HG02759 (cell line): ENCODE measurements at regions not wholly inside any gene's neighbourhood (a gene's known extent, or its start where the extent isn't known, plus 50 kb on each side); places are given as distances from the start of the nearest gene placed in this dataset.
"Not testable (repeated sequence)": the region's sequence is repeated elsewhere in the genome, so short reads cannot be mapped to it uniquely, and the experiment has no call there.

ENCODE experiments used
- ATAC-seq: cut with Tn5 transposase; IDR thresholded peaks from one replicate; pipeline ENCODE4 v1.9.1; 2021; ENCODE audit warnings: mild to moderate bottlenecking, moderate library complexity; ENCODE audit not compliant: unreplicated experiment

- ATAC-seq: no peak
These were observed 52.2 kb downstream of the ACTL7B start for GRCh38 chr9:108803428-108804065.

- no peak for ATAC-seq
These were observed 52.8 kb downstream of the ACTL7B start for GRCh38 chr9:108802967-108803366.

- no peak for ATAC-seq
These were observed 53.8 kb downstream of the ACTL7B start for GRCh38 chr9:108801949-108802348.

GRCh38 chr9:108800632-108801099 is 55.1 kb downstream of the ACTL7B start:
- ATAC-seq: no peak

- ATAC-seq: no peak
These were observed 62.2 kb downstream of the ACTL7B start for GRCh38 chr9:108793573-108793972.

- ATAC-seq: no peak
These were observed 66.0 kb downstream of the ACTL7B start for GRCh38 chr9:108789742-108790141.

- ATAC-seq: no peak
These were observed 68.1 kb downstream of the ACTL7B start for GRCh38 chr9:108787690-108788048.

- no peak for ATAC-seq
These were observed 68.7 kb downstream of the ACTL7B start for GRCh38 chr9:108786901-108787689.

GRCh38 chr9:108786322-108786721 is 69.5 kb downstream of the ACTL7B start:
- no peak for ATAC-seq

GRCh38 chr9:108784998-108785397 is 70.8 kb downstream of the ACTL7B start:
- ATAC-seq: no peak

GRCh38 chr9:108783731-108784495 is 71.9 kb downstream of the ACTL7B start:
- ATAC-seq: no peak

- ATAC-seq: no peak
These were observed 72.5 kb downstream of the ACTL7B start for GRCh38 chr9:108783326-108783725.

- ATAC-seq: no peak
These were observed 74.6 kb downstream of the ACTL7B start for GRCh38 chr9:108780942-108781734.

- ATAC-seq: no peak
These were observed 76.0 kb downstream of the ACTL7B start for GRCh38 chr9:108779551-108780325.

GRCh38 chr9:108776920-108777639 is 78.7 kb downstream of the ACTL7B start:
- no peak for ATAC-seq

- no peak for ATAC-seq
These were observed 79.9 kb downstream of the ACTL7B start for GRCh38 chr9:108775901-108776306.

GRCh38 chr9:108774088-108774487 is 81.7 kb downstream of the ACTL7B start:
- ATAC-seq: not testable (repeated sequence)

- no peak for ATAC-seq
These were observed 83.4 kb downstream of the ACTL7B start for GRCh38 chr9:108772301-108772894.

GRCh38 chr9:108768744-108769143 is 87.0 kb downstream of the ACTL7B start:
- no peak for ATAC-seq
